Nephron progenitor cell (in vitro differentiated cells): ENCODE measurements at regions not wholly inside any gene's neighbourhood (a gene's known extent, or its start where the extent isn't known, plus 50 kb on each side); places are given as distances from the start of the nearest gene placed in this dataset.

Experiments used
- DNase-seq: peaks from one replicate; pipeline ENCODE4 v3.0.0; 2021
- H3K27ac Mint-ChIP-seq: 2 replicates; pipeline ENCODE4 v1.8.0; 2021; ENCODE audit warnings: mild to moderate bottlenecking, moderate library complexity, mixed read lengths
- H3K27me3 Mint-ChIP-seq: 2 replicates; pipeline ENCODE4 v1.8.0; 2021; ENCODE audit warnings: mild to moderate bottlenecking, low read depth, mixed read lengths; ENCODE audit not compliant: poor library complexity
- H3K36me3 Mint-ChIP-seq: 2 replicates; pipeline ENCODE4 v1.8.0; 2021; ENCODE audit warnings: low read depth, mixed read lengths
- H3K4me1 Mint-ChIP-seq: 2 replicates; pipeline ENCODE4 v1.8.0; 2021; ENCODE audit warnings: mixed read lengths
- H3K4me3 Mint-ChIP-seq: 2 replicates; pipeline ENCODE4 v1.8.0; 2021; ENCODE audit warnings: mild to moderate bottlenecking, moderate library complexity, mixed read lengths
- H3K9me3 Mint-ChIP-seq: 2 replicates; pipeline ENCODE4 v1.8.0; 2021; ENCODE audit warnings: mild to moderate bottlenecking, moderate library complexity, mixed read lengths
- CTCF ChIP-seq: fragments of 200-600 bp; sonication (generic); IDR thresholded peaks from 2 replicates; pipeline ENCODE4 v1.5.0; 2021; ENCODE audit warnings: antibody characterized with exemption

DNA sequence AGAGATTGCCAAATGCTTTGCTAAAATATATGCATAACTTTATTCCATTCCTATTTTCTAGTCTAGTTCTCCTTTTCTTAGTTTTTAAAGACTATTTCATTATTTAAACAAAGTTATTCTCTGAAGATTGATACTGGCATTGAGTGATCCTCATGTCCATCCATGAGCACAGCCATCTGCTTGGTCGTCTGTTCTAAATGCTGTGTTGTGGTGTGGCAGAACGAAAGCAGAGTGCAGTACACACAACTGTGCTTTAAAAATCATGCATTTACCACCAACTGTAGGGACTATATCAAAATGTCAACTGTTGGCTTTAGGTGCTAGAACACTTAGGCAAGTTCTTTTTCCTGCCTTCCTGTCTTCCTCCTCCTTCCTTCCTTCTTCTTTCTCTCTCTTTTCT, 226.6 kb downstream of the ACKR3 start:
- Mint-ChIP-seq H3K9me3 (peaks cover 10% of the 10 kb centered on the region), H3K4me3 (no peak overlapping the region), H3K27me3 (peaks cover 27% of the 10 kb centered on the region), H3K27ac (no peak overlapping the region), H3K4me1 (peaks cover 17% of the 10 kb centered on the region), H3K36me3 (no peaks in the 10 kb centered on the region)
- DNase-seq: no peak
- TF ChIP-seq CTCF: no peak

GRCh38 chr2:236797411-236797810, 227.8 kb downstream of the ACKR3 start:
- TF ChIP-seq CTCF: no peak
- H3K9me3 Mint-ChIP-seq: peaks cover 10% of the 10 kb centered on the region

DNA sequence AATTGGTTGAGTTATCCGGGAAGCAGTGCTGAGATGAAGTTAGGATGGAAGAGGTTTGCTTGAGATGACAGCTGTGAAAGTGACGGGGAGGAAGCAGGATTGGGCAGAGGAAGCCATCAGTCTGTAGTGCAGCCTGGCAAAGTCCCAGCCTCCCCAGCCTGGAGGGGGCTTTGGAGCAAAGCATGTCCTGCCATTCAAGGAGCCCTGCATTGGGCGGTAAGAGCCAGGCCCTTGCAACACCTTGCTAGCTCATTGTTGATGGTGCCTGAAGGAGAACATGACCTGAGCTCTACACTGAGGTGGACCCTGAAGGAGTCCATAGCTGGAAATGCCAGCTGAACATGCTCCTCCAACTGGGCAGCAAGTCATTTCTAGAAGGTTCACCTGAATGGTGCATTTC, 228.9 kb downstream of the ACKR3 start:
- no peak overlapping the region for H3K27ac Mint-ChIP-seq
- no peak overlapping the region for H3K4me3 Mint-ChIP-seq
- TF ChIP-seq CTCF: no peak
- H3K4me1 Mint-ChIP-seq: peaks cover 17% of the 10 kb centered on the region
- H3K27me3 Mint-ChIP-seq: peaks cover 27% of the 10 kb centered on the region
- no peak for DNase-seq
- no peaks in the 10 kb centered on the region for H3K36me3 Mint-ChIP-seq
- peaks cover 10% of the 10 kb centered on the region for H3K9me3 Mint-ChIP-seq

More at GRCh38 chr2:236797411-236797810, 227.8 kb downstream of the ACKR3 start:
- no peaks in the 10 kb centered on the region for H3K36me3 Mint-ChIP-seq
- peaks cover 17% of the 10 kb centered on the region for H3K4me1 Mint-ChIP-seq
- no peak overlapping the region for H3K27ac Mint-ChIP-seq
- no peak for DNase-seq
- peaks cover 24% of the 10 kb centered on the region for H3K27me3 Mint-ChIP-seq
- H3K4me3 Mint-ChIP-seq: no peak overlapping the region

DNA sequence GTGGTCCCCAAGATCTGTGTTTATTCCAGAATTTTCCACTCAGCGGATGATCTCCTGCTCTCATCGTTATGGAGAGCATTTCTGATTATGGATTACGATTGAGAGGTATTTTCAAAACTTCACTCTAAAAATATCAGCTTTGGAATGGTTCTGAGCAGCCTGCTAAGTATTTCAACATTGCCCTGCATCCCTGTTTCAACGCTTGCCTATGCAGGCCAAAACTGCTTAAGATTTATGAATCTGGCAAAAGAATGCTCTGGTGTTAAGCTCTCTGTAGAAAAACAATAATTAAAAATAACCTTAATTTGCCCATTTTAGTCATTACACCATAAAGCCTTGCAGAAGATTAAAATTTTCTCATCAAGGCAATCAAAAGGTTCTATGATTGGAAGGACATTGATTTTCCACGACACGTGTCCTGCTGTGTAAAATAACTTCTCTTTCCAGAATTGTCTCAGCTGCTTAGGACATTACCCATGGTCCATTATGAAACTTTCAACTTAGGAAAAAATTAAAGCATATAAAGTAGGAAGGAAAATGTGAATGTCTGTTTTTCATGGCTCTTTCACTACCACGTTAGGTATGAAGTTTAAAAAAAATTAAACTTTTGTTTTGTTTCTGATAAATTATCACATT, 229.9 kb downstream of the ACKR3 start:
- Mint-ChIP-seq H3K27me3 (peaks cover 27% of the 10 kb centered on the region), H3K4me3 (no peak overlapping the region), H3K9me3 (peaks cover 10% of the 10 kb centered on the region), H3K36me3 (no peaks in the 10 kb centered on the region), H3K4me1 (peaks cover 7% of the 10 kb centered on the region), H3K27ac (no peak overlapping the region)
- DNase-seq: no peak
- TF ChIP-seq CTCF: no peak

DNA sequence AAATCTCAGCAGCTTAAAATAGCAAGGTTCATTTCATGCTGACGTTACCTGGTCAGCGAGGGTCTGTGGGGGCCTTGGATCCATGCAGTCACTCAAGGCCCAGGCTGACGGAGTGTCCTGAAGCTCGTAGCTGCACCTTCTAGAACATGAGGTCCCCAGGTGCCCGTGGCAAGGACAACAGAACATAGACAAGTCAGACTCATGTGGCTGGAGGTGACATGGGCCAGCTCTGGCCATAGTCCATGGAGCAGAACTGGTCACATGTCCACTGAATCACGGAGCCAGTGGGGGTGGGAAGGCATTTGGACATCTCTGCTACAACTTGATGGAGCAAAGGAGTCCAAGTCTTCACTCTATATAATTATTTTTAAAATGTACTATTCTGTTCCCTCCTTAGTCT, 233.2 kb downstream of the ACKR3 start:
- Mint-ChIP-seq H3K4me3 (no peak overlapping the region), H3K27me3 (peaks cover 18% of the 10 kb centered on the region), H3K9me3 (peaks cover 26% of the 10 kb centered on the region), H3K4me1 (no peaks in the 10 kb centered on the region), H3K27ac (no peak overlapping the region), H3K36me3 (peaks cover 10% of the 10 kb centered on the region)
- TF ChIP-seq CTCF: no peak
- no peak for DNase-seq

- DNase-seq: no peak
- TF ChIP-seq CTCF: no peak
- Mint-ChIP-seq H3K27ac (no peak overlapping the region), H3K27me3 (peaks cover 11% of the 10 kb centered on the region), H3K4me3 (no peak overlapping the region), H3K4me1 (no peaks in the 10 kb centered on the region), H3K36me3 (peaks cover 14% of the 10 kb centered on the region), H3K9me3 (peaks cover 34% of the 10 kb centered on the region)
Measured at GRCh38 chr2:236803621-236804020, 234.0 kb downstream of the ACKR3 start.
